Endometrium (tissue), 2 donors: ENCODE measurements at regions not wholly inside any gene's neighbourhood (a gene's known extent, or its start where the extent isn't known, plus 50 kb on each side); places are given as distances from the start of the nearest gene placed in this dataset.

Experiments
- FAIRE-seq: peaks from 2 replicates; lab custom pipeline; 2012; peaks lifted over from hg19 to GRCh38; lab: Jason Lieb, UNC
- donor health status: control.
- donor health status: control.

DNA sequence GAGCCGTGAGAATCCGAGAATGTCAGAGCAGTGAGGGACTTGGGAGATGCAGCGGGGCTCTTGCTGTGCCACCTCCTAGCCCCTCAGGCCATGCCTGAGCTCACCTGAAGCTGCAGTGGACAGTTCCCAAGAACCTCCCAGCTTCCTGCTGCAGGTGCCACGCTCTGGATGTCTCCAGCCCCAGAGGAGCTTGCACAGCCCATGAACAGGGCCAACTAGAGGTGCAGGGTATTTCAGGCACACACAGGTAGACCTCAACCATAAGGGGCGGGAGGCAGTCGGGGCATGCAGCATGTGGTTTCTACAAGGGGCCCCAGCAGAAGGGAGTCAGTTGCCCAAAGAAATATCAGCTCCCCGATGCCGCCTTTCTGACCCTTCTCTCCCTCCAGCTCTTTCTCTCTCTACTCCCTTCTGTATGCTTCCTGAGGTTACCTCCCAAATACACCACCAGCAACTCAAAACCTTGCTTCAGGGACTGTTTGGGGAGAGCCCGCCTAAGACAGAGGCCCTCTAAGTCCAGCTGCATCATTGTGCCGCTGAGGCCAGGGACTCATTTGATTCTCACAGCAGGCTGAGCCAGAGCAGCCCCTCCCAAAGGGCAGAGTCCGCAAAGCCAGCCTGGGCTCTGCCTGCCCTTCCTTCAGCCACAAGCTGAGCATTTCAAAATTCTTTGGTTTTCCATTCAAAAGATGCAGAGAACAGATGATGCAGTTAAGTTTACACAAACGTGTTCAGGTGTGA lies 209.8 kb downstream of the MATN1 start:
- FAIRE-seq, result no peak

DNA sequence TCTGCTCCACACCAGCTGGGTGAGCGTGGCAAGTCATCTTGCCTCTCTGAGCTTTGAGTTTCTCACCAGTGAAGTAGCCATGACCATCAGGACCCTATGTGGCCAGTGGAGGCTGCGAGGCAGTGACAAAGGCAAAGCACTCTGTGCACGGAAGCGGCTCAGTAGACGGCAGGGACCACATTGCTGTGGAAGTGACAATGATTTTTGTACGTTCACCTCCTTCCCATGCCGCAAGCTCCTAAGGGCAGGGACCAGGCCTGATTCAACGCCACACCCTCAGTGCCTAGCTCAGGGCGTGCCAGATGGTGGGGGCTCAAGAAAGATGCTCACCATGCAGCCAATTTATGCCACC lies 210.5 kb downstream of the MATN1 start:
- FAIRE-seq, result no peak

DNA sequence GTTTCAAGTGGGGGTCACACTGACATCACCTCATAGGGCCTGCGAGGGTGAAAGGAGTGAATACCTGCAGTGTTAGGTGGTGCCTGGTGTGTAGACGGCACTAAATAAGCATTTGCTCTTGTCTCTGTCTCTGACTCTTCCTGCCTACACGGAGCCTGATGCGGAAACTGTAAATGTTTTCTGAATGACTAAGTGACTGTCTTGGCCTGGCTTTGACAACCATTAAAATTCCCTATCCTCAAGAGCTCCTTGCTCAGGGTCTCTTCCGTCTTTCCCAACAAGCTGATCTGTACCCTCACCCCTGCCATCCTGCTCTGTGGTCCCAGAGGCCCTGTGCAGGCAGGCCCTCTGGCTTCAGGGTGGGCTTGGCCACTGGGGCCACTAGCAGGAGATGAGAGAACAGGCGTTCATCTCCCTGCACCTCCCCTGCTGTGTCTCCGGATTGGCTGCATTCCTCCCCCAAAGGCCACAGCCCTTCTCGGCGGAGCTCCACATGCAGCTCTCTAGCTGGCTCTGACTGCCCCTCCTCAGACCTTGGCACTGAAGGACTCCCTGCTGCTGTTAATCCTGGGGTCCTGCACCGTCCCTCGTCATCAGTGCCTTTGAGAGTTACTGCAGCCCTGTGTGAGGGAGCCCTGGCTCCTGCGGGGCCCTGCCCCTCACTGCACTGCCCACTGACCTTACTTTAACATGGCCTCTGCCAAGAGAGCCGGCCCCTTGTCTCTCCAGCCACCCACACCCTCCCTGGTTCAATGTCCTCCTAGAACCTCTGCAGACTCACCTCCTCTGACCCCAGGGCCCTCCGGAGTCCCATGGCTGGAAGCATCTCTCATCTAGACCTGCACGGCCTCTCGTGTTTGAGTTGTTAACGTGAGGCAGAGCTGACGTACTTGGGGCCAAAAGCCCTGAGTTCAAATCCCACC lies 211.1 kb downstream of the MATN1 start:
- no peak for FAIRE-seq

DNA sequence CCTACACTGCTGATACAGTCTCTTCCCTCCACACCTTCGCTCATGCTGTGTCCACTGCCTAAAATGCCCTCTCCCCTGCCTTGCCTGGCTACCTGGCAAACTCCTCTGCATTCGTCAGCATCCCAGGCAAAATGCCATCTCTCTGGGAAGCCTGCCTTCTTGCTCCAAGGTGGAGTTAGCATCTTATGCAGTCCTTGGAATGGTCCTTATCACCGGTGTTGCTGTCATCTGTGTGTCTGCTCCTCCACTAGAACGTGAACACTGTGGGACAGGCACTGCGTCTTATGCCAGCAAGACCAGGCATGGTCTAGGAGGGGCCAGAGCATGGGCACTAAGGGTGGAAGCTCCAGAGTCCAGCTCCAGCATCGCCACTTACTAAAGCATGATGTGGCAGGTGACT lies 211.8 kb downstream of the MATN1 start:
- no peak for FAIRE-seq

DNA sequence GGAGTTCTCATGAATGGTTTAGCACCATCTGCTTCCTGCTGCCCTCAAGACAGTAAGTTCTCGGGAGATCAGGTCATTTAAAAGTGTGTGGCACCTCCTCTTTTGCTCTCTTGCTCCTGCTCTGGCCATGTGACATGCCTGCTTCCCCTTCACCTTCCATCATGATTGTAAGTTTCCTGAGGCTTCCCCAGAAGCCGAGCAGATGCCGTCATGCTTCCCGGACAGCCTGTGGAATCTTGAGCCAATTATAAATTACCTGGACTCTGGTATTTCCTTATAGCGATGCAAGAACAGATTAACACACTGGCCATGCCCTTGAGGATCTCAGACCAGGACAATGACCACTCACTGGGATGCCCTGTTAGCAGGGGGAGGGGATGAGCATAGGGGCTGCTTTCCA lies 212.3 kb downstream of the MATN1 start:
- FAIRE-seq, result no peak

GRCh38 chr1:30509670-30510069 lies 213.7 kb downstream of the MATN1 start:
- FAIRE-seq, result no peak

GRCh38 chr1:30508611-30509010 lies 214.8 kb downstream of the MATN1 start:
- no peak for FAIRE-seq

DNA sequence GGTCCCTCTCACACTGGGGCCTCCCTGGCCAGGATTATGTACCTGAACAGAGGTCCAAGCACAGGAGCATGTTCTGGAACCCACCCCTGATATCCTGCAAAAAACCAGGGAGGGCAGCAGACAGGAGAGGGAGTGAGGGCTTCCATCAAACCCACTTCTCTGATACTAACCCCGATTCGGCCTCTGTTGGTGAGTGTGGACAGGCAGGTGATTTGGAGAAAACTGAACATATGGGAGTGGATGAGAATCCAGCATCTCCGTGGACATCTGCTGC lies 215.3 kb downstream of the MATN1 start:
- FAIRE-seq, result no peak

DNA sequence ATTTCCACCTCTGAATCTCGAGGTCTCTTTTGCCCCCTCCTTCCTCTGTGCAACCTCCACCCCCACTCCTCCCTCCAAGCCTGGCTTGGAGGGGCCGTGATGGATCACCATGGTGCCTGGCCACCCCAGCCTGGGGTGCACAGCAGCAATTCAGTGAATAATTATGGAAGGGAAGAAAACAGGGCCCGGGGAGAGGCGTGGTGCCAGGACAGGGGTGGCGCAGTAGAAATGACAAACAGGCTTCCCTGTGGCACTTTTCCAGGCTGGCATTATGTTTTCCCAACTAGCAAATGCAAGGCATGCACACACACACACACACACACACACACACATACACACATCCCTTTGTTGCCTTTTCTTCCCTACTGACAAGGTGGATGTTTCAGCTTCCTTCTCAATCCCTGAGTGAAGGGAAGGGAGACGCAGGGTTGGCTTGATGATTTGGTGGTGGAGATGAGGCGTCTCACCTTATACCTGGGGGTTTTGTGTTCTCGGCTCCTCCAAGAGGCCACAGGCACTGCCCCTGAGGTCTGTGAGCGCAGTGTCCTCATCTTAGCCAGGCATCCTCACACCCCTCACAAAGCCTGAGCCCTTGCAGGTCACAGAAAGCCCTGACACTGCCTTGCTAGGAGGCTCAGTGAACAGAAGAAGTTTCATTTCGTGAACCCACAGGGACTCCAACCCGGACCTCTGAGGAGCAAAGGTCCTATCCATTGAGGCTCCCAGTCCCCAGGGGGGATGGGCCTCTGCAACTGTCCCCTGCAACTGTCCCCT lies 215.8 kb downstream of the MATN1 start:
- no peak for FAIRE-seq

DNA sequence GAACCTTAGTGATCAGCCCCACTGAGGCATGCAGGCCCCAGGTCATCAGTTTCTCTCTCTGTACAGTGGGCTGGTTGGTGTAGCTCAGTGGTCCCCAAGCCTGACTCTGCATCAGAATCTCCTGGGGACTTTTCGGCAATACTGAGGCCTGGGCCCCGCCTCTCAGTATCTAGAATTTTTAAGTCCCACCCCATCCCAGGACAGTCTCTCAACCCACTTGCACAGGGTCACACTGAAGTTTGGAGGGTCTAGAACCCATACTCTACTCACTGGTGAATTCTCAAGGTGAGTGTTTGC lies 216.4 kb downstream of the MATN1 start:
- FAIRE-seq, result no peak

DNA sequence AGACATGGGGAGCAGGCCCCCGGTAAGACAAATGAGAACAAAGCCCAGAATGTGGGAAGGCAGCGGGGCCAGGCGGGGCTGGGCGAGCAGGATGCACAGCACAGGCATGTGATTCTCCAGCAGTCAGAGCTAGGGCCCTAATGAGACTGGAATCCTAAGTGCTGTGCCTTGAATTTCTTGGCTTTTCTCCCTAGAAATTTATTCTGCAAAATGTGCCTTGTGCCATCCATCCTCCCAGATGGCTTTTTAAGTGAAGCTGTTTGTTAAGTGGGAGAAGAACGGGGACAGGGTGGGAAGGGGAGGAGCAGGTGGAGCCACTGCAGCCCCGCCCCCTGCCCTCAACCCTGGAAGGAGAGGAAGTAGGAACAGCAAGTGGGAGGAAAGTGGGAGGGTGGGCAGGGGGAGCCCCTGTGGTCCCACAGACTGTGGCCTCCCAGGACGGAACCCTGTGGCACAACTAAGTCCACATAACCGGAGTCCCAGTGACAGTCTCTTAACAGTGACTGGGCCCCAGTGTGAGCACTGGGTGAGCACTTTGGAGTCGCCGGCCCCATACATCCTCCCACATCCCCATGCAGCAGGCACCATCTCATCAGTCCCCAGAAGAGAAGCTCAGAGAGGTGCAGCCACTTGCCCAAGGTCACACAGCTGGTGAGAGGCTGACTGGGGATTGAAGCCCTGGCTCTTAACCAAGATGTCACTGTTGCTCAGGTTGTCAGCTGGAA lies 216.9 kb downstream of the MATN1 start:
- FAIRE-seq, result no peak

- no peak for FAIRE-seq
Observed at GRCh38 chr1:30505853-30506252, 217.5 kb downstream of the MATN1 start.

DNA sequence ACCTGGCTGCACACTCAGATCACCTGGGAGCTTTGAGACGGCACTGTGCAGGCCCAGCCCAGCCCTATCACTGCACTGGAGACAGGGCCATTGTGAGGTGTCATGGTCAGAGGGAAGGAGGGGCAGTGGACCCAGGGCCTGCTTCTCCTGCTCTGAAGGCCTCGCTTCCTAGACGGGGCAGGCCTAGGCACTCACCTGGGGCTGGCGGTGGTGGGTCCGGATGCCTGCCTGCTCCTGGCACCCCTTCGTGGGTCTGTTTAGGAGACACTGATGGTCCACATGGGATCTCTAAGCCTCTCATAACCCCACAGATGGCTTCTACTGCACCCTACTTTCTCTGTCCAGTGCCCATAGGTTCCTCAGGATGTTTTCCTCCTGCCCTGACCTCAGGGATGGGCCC lies 230.9 kb downstream of the MATN1 start:
- no peak for FAIRE-seq

DNA sequence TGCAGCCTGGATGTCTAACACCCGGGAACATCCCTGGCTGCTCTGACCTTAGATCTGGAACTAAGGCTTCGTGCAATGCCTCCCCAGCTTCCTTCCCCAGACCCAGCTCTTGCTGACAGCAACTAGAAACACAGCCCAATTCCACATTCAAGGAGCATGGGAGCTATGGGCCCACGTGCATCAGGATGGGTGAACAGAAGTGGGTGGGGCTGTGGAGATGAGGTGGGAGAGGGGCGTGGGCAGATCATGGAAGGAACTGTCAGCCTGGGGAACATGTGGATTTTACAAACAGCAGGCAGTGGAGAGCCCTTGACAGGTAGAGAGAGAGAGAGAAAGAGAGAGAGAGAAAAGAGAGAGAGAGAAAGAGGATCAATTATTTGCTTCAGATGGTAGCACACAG lies 231.6 kb downstream of the MATN1 start:
- FAIRE-seq, result no peak

DNA sequence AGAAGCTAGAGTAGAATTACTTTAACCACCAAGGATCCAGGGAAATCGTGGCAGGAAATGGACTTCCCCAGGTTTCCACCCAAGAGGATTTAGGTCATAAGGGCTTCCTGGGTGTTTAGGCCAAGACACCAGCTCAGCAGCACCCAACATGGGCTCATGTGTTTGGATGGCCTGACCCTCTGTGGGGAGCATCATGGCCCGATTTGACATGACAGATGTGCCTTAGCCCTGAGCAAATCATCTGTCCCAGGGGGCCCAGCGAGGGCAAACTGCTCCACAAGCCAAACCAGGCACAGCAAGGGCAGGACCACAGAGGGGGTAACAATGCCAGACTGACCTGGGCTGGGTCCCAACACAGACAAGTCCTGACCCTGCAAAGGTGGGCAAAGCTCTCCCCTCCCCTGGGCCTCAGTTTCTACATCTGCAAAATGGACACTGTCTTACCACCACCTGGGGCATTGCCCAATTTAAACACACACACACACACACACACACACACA lies 232.8 kb downstream of the MATN1 start:
- no peak for FAIRE-seq

DNA sequence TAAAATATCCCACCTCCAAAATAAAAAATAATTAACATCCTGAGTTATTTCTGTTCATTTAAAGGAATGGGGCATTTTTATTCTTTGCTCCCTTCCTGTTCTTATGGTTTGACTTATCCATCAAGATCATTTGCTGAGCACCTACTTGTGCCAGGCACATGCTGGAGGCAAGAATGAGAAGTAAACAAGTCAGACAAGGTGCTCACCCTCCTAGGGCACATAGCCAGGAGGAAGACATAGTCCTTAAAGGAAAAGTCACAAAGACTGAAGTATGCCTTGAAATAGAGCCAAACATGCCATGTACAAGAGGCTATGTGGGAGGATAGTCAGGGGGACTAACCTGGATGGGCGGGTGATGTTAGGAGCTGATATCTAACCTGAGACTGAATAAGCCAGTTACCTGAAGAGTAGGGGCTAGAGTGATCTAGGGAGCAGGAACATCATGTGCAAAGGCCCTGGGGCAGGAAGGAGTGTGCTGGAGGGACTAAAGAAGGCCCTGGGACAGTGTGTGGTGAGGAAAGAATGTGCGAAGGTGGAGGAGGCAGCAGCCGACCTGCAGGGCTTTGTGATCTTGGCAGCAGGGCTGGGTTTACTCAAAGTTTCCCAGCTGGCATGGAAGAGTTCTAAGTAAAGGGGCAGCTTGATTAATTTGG lies 233.5 kb downstream of the MATN1 start:
- FAIRE-seq, result no peak

DNA sequence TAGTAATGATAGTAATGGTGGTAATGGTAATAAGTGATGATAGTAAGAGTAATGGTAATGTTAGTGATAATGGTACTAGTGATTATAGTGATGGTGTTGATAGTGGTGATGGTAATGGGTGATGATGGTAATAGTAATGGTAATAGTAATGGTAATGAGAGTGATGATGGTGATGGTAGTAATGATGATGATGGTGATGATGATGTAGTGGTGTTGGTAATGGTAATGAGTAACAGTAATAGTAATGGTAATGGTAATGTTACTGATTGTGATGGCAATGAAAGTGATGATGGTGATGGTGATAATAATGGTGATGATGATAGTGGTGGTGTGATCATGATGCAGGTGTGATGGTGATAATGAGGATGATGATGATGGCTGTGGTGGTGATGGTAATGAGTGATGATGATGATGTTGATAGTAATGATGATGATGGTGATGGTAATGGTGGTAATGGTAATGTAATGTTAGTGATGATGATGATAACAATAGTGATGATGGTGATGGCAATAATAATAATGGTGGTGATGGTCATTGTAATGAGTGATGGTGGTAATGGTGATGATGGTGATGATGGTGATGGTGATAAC lies 235.0 kb downstream of the MATN1 start:
- no peak for FAIRE-seq

- no peak for FAIRE-seq
Observed at GRCh38 chr1:30487042-30487441, 236.3 kb downstream of the MATN1 start.

GRCh38 chr1:30485072-30485471 lies 238.3 kb downstream of the MATN1 start:
- FAIRE-seq, result no peak

DNA sequence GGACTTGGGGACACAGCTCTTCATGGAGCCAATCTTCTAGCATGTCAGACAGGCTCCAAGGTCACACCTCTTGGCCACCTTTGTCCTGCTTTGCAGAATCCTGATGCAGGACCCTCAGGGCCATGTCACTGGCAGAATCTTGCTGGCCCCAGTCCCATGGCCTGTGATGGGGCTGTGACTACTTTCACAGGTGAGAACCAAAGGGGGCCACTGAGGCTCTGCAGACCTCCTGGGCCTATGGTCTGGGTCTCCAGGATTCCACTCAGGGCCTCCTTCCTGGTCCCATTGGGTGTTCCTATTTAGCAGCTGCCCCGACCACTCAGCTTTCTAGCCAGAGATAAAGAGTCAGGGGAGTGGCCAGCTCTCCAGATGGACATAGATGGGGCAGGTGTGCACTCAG lies 238.7 kb downstream of the MATN1 start:
- FAIRE-seq, result no peak

DNA sequence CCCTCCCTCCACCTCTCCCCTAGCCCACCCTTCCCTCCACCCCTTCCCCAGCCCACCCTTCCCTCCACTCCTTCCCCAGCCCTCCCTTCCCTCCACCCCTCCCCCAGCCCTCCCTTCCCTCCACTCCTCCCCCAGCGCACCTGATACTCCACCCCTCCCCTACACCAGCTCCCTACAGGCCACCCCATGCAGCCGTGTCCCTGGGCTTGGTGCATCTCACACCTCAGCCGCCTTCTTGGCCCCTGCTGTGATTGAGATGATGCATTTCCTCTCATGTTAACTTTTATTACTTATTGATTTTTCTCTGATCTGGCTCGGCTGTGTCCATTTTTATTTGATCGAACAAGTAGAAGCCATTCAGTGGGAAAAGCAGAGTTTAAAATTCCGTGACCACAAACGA lies 243.8 kb downstream of the MATN1 start:
- no peak for FAIRE-seq
